ENCODE measurements at regions not wholly inside any gene's neighbourhood (a gene's known extent, or its start where the extent isn't known, plus 50 kb on each side); places are given as distances from the start of the nearest gene placed in this dataset.

DNA sequence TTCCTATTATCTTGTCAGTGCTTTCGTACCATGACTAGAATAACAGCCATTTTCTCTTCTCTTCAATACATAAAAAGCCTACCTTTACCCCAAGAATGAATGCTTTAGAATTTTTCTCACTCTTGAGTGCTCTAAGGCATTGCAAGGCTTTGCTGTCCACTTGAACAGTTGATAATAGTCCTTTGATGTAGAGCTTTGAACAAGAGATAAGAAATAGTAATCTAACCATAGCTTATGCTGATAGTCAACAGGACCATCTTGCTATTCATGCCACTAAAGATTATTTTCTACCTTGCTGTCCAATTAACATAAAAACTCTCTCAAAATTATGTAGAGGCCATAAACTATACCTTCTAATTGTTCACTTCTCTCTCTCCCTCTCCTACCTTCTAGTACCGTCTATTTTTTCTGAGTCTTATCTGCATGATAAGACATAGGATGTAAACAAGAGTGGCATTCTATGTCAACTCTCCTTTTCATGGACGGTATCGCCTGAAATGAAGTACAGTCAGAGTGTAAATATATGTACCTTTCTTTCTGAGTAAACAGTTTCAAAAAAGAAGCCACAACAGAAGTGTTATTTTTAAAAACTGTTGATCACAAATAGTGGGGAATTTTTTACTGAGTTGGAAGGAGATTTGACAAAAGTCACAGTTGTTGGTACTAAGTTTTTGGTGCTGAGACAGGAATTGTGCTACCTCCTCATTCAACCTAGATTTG lies 297.9 kb downstream of the NDFIP2 start:
- Histone ChIP-seq H3K9me3 (ENCODE audit: severe bottlenecking) (no peaks in the 10 kb centered on the region), H3K27ac (no peak overlapping the region), H3K36me3 (no peaks in the 10 kb centered on the region), H3K27me3 (ENCODE audit: insufficient read depth, low read depth, severe bottlenecking) (no peaks in the 10 kb centered on the region), H3K4me3 (ENCODE audit: low read depth, low read length) (no peak overlapping the region)
- no peak for DNase-seq
- TF ChIP-seq CTCF (IDR thresholded peaks at IDR 0.05; ENCODE audit: low read depth, low read length) = no peak

DNA sequence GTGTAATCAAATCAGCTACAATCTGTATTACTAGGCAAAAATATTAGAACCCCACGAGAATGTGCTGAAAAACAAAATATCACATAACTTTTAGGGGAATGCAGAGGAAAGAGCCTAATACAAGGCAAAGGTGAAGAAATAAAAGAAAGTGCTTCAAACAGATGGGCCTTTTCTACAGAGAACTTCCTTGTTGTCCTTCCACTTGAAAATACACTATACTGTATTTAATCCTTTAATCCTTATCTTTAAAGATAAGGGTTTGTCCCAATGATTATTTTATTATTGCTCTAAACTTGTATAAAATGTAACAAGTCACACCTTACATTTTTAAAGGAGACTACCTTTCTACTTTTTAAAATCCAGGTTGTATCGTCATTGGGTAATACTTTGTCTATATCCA lies 296.5 kb downstream of the NDFIP2 start:
- no peak for DNase-seq
- no peak for TF ChIP-seq CTCF (IDR thresholded peaks at IDR 0.05; ENCODE audit: low read depth, low read length)
- Histone ChIP-seq H3K4me3 (ENCODE audit: low read depth, low read length) (no peak overlapping the region), H3K36me3 (no peaks in the 10 kb centered on the region), H3K27ac (no peak overlapping the region), H3K9me3 (ENCODE audit: severe bottlenecking) (no peaks in the 10 kb centered on the region), H3K27me3 (ENCODE audit: insufficient read depth, low read depth, severe bottlenecking) (no peaks in the 10 kb centered on the region)

DNA sequence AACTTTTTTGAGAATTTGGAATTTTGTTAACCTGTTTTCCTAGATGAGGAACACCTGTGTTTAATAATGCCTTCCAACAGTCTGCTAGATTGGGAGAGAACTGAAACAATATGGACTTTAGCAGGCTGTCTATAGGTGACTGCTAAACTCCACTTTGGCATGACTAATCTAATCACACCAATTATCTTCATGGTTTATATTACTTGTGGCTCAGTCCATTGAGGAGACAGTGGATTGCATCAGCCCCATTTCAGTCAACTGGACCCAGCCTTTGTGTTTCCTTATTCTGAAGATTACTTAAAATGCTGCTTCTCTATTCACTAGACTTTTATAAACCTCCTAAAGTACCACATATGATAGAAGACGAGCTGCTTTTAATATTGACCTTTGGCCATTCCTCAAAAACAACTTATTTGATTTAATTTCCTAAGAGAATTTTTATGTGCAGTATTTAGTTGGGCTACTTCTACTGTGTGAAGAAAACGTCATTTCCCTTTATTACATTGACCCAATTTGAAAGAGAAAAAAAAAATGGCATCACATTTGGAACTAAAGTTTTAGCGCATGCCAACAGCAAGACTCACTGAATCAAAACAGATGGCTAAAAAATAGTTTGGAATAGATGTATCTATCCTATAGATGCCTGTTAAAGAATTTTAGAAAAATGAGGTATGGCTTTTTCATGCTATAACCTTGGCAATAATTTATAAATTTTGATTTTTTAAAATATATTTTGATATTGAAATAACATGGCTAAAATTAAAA lies 295.8 kb downstream of the NDFIP2 start:
- H3K36me3 ChIP-seq = no peaks in the 10 kb centered on the region
- H3K27ac ChIP-seq = no peak overlapping the region
- TF ChIP-seq CTCF (IDR thresholded peaks at IDR 0.05; ENCODE audit: low read depth, low read length) = no peak
- H3K4me3 ChIP-seq (ENCODE audit: low read depth, low read length) = no peak overlapping the region
- DNase-seq = no peak
- H3K9me3 ChIP-seq (ENCODE audit: severe bottlenecking) = no peaks in the 10 kb centered on the region
- no peaks in the 10 kb centered on the region for H3K27me3 ChIP-seq (ENCODE audit: insufficient read depth, low read depth, severe bottlenecking)

DNA sequence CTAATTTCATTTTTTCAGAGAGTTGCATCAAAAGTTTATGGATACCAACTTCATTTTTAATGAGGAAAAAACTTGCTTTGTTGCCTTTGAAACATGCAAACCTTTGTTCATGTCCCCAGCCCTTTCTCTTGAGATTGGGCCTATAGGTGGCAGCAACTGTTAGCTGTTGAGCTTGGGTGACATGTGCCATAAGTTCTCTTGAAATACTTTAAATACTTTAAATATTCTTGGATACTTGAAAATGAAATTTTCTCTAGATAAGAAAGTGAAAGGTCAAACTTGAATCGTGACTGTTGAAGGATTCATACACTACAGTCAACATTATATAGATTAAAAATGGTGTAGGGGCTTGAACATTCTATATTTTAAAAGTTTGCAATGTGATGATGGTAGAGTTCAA lies 294.9 kb downstream of the NDFIP2 start:
- no peak overlapping the region for H3K27ac ChIP-seq
- peak; percentile 18 for DNase-seq

DNA sequence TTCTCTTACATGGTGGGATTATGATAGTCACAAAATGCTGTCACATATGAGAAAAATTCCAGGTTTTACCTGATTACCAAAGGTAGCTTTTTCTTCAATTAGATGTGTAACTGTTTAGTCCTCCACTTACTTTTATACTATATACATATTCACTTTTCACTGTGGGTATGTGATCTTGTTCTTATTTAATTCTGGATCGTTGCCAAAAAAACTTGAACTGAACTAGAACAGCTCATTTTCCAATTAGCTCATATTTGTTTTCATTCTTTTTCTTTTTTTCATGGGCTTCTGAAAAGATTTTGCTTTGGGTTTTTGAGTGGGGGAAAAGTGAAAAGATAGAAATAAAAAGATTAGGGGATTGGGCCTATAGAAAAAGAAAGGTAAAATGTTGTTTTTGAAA lies 291.9 kb downstream of the NDFIP2 start:
- Histone ChIP-seq H3K4me3 (ENCODE audit: low read depth, low read length) (no peak overlapping the region), H3K9me3 (ENCODE audit: severe bottlenecking) (no peaks in the 10 kb centered on the region), H3K27ac (no peak overlapping the region), H3K27me3 (ENCODE audit: insufficient read depth, low read depth, severe bottlenecking) (no peaks in the 10 kb centered on the region), H3K36me3 (no peaks in the 10 kb centered on the region)
- DNase-seq = no peak
- no peak for TF ChIP-seq CTCF (IDR thresholded peaks at IDR 0.05; ENCODE audit: low read depth, low read length)

More for the DNA sequence above, 294.9 kb downstream of the NDFIP2 start:
- TF ChIP-seq CTCF (IDR thresholded peaks at IDR 0.05; ENCODE audit: low read depth, low read length) = peak; percentile 36; the same call in 1 of the 2 replicates
- H3K9me3 ChIP-seq (ENCODE audit: severe bottlenecking) = no peaks in the 10 kb centered on the region
- no peak overlapping the region for H3K4me3 ChIP-seq (ENCODE audit: low read depth, low read length)
- H3K36me3 ChIP-seq = no peaks in the 10 kb centered on the region
- H3K27me3 ChIP-seq (ENCODE audit: insufficient read depth, low read depth, severe bottlenecking) = no peaks in the 10 kb centered on the region
